ENCODE measurements at regions not wholly inside any gene's neighbourhood (a gene's known extent, or its start where the extent isn't known, plus 50 kb on each side); places are given as distances from the start of the nearest gene placed in this dataset.
"Not testable (repeated sequence)": the region's sequence is repeated elsewhere in the genome, so short reads cannot be mapped to it uniquely, and the experiment has no call there.

- peaks cover 4% of the 10 kb centered on the region for H3K9me3 ChIP-seq (ENCODE audit: low read length)
- H2AFZ ChIP-seq (ENCODE audit: low read depth, low read length) = no peak overlapping the region
- H3K27me3 ChIP-seq (ENCODE audit: insufficient read depth, low read length) = peaks cover 34% of the 10 kb centered on the region
- peaks cover 15% of the 10 kb centered on the region for H3K4me1 ChIP-seq (ENCODE audit: insufficient read depth, low read length)
- no peak overlapping the region for H3K4me3 ChIP-seq (ENCODE audit: low read length)
- H3K36me3 ChIP-seq (ENCODE audit: insufficient read depth, low read length) = peaks cover 11% of the 10 kb centered on the region
Measured at GRCh38 chr17:64781014-64781756, 119.1 kb upstream of the SMURF2 start.

- no peak overlapping the region for H3K4me3 ChIP-seq (ENCODE audit: low read length)
- no peak overlapping the region for H2AFZ ChIP-seq (ENCODE audit: low read depth, low read length)
- H3K4me1 ChIP-seq (ENCODE audit: insufficient read depth, low read length) = peaks cover 15% of the 10 kb centered on the region
- peaks cover 34% of the 10 kb centered on the region for H3K27me3 ChIP-seq (ENCODE audit: insufficient read depth, low read length)
- peaks cover 8% of the 10 kb centered on the region for H3K36me3 ChIP-seq (ENCODE audit: insufficient read depth, low read length)
- peaks cover 4% of the 10 kb centered on the region for H3K9me3 ChIP-seq (ENCODE audit: low read length)
Measured at GRCh38 chr17:64780096-64781013, 118.2 kb upstream of the SMURF2 start.

GRCh38 chr17:64779376-64780095 is 117.4 kb upstream of the SMURF2 start:
- no peak overlapping the region for H3K4me3 ChIP-seq (ENCODE audit: low read length)
- H3K4me1 ChIP-seq (ENCODE audit: insufficient read depth, low read length) = peaks cover 15% of the 10 kb centered on the region
- H2AFZ ChIP-seq (ENCODE audit: low read depth, low read length) = no peak overlapping the region
- H3K27me3 ChIP-seq (ENCODE audit: insufficient read depth, low read length) = peaks cover 34% of the 10 kb centered on the region
- peaks cover 5% of the 10 kb centered on the region for H3K36me3 ChIP-seq (ENCODE audit: insufficient read depth, low read length)
- H3K9me3 ChIP-seq (ENCODE audit: low read length) = peaks cover 4% of the 10 kb centered on the region

- Histone ChIP-seq H3K4me1 (ENCODE audit: insufficient read depth, low read length) (peaks cover 15% of the 10 kb centered on the region), H3K27me3 (ENCODE audit: insufficient read depth, low read length) (peaks cover 34% of the 10 kb centered on the region)
- H3K36me3 ChIP-seq (ENCODE audit: insufficient read depth, low read length); H3K9me3 ChIP-seq (ENCODE audit: low read length); H2AFZ ChIP-seq (ENCODE audit: low read depth, low read length); H3K4me3 ChIP-seq (ENCODE audit: low read length): not testable (repeated sequence)
Measured at GRCh38 chr17:64779098-64779375, 116.9 kb upstream of the SMURF2 start.

GRCh38 chr17:64778240-64779097 is 116.4 kb upstream of the SMURF2 start:
- H3K4me1 ChIP-seq (ENCODE audit: insufficient read depth, low read length) = peaks cover 15% of the 10 kb centered on the region
- peak overlapping the region; percentile 44 for H2AFZ ChIP-seq (ENCODE audit: low read depth, low read length)
- no peak overlapping the region for H3K4me3 ChIP-seq (ENCODE audit: low read length)
- peaks cover 3% of the 10 kb centered on the region for H3K36me3 ChIP-seq (ENCODE audit: insufficient read depth, low read length)
- peaks cover 34% of the 10 kb centered on the region for H3K27me3 ChIP-seq (ENCODE audit: insufficient read depth, low read length)
- peaks cover 4% of the 10 kb centered on the region for H3K9me3 ChIP-seq (ENCODE audit: low read length)

- Histone ChIP-seq H3K36me3 (ENCODE audit: insufficient read depth, low read length) (peaks cover 3% of the 10 kb centered on the region), H3K4me3 (ENCODE audit: low read length) (peak overlapping the region; percentile 1), H3K27me3 (ENCODE audit: insufficient read depth, low read length) (peaks cover 34% of the 10 kb centered on the region), H2AFZ (ENCODE audit: low read depth, low read length) (no peak overlapping the region), H3K4me1 (ENCODE audit: insufficient read depth, low read length) (peaks cover 15% of the 10 kb centered on the region), H3K9me3 (ENCODE audit: low read length) (peaks cover 4% of the 10 kb centered on the region)
Measured at GRCh38 chr17:64777415-64778239, 115.5 kb upstream of the SMURF2 start.

- Histone ChIP-seq H3K27me3 (ENCODE audit: insufficient read depth, low read length) (peaks cover 34% of the 10 kb centered on the region), H3K4me3 (ENCODE audit: low read length) (peak overlapping the region; percentile 1), H3K4me1 (ENCODE audit: insufficient read depth, low read length) (peaks cover 15% of the 10 kb centered on the region)
- H3K9me3 ChIP-seq (ENCODE audit: low read length); H3K36me3 ChIP-seq (ENCODE audit: insufficient read depth, low read length); H2AFZ ChIP-seq (ENCODE audit: low read depth, low read length): not testable (repeated sequence)
Measured at GRCh38 chr17:64776720-64777414, 114.8 kb upstream of the SMURF2 start.

- peaks cover 32% of the 10 kb centered on the region for H3K27me3 ChIP-seq (ENCODE audit: insufficient read depth, low read length)
- H3K36me3 ChIP-seq (ENCODE audit: insufficient read depth, low read length) = no peaks in the 10 kb centered on the region
- peaks cover 5% of the 10 kb centered on the region for H3K9me3 ChIP-seq (ENCODE audit: low read length)
Measured at GRCh38 chr17:64775701-64776570, 113.8 kb upstream of the SMURF2 start.

GRCh38 chr17:64774888-64775540 is 112.9 kb upstream of the SMURF2 start:
- no peaks in the 10 kb centered on the region for H3K36me3 ChIP-seq (ENCODE audit: insufficient read depth, low read length)
- H3K4me1 ChIP-seq (ENCODE audit: insufficient read depth, low read length) = peaks cover 15% of the 10 kb centered on the region
- H2AFZ ChIP-seq (ENCODE audit: low read depth, low read length) = no peak overlapping the region
- H3K27me3 ChIP-seq (ENCODE audit: insufficient read depth, low read length) = peaks cover 24% of the 10 kb centered on the region
- H3K4me3 ChIP-seq (ENCODE audit: low read length) = no peak overlapping the region
- H3K9me3 ChIP-seq (ENCODE audit: low read length) = peaks cover 2% of the 10 kb centered on the region

More at GRCh38 chr17:64775701-64776570, 113.8 kb upstream of the SMURF2 start:
- Histone ChIP-seq H3K4me1 (ENCODE audit: insufficient read depth, low read length) (peaks cover 15% of the 10 kb centered on the region), H2AFZ (ENCODE audit: low read depth, low read length) (no peak overlapping the region), H3K4me3 (ENCODE audit: low read length) (no peak overlapping the region)

GRCh38 chr17:64773836-64774761 is 112.0 kb upstream of the SMURF2 start:
- no peaks in the 10 kb centered on the region for H3K36me3 ChIP-seq (ENCODE audit: insufficient read depth, low read length)
- peaks cover 15% of the 10 kb centered on the region for H3K4me1 ChIP-seq (ENCODE audit: insufficient read depth, low read length)
- no peak overlapping the region for H3K4me3 ChIP-seq (ENCODE audit: low read length)
- H2AFZ ChIP-seq (ENCODE audit: low read depth, low read length) = no peak overlapping the region
- H3K27me3 ChIP-seq (ENCODE audit: insufficient read depth, low read length) = peaks cover 15% of the 10 kb centered on the region
- peaks cover 2% of the 10 kb centered on the region for H3K9me3 ChIP-seq (ENCODE audit: low read length)

All from neuron (in vitro differentiated cells).